HepG2 (cell line): ENCODE measurements at regions not wholly inside any gene's neighbourhood (a gene's known extent, or its start where the extent isn't known, plus 50 kb on each side); places are given as distances from the start of the nearest gene placed in this dataset.

ENCODE experiments used
- SIN3A ChIP-seq: IDR thresholded peaks from 2 replicates; pipeline ENCODE4 v1.6.1; 2011; ENCODE audit warnings: low read depth, mild to moderate bottlenecking, control low read depth, low read length, borderline replicate concordance
- SMARCE1 ChIP-seq: fragments of 450-650 bp; IDR thresholded peaks from 2 replicates; pipeline ENCODE4 v1.6.1; 2017; ENCODE audit warnings: borderline replicate concordance
- STAG1 ChIP-seq: sonication (generic); formaldehyde crosslinking; IDR thresholded peaks from 2 replicates; pipeline ENCODE4 v1.4.0; 2020; ENCODE audit warnings: missing genetic modification reagents
- ZNF407 ChIP-seq: sonication (generic); formaldehyde crosslinking; IDR thresholded peaks from one replicate; pipeline ENCODE4 v1.5.1; 2020; ENCODE audit warnings: mild to moderate bottlenecking, missing genetic modification reagents; ENCODE audit errors: not compliant biosample characterization
- ZNF781 ChIP-seq: sonication (generic); formaldehyde crosslinking; IDR thresholded peaks from 2 replicates; pipeline ENCODE4 v1.5.1; 2020; ENCODE audit warnings: borderline replicate concordance, mild to moderate bottlenecking, missing genetic modification reagents; ENCODE audit errors: not compliant biosample characterization

- TF ChIP-seq ZNF407 (CRISPR knock-in tag) (no peak), STAG1 (no peak), SMARCE1 (no peak), SIN3A (no peak), ZNF781 (CRISPR knock-in tag) (no peak)
These were observed 140.6 kb upstream of the KCNJ3 start for GRCh38 chr2:154557906-154558305.
